Left lung (tissue), 4 donors: ENCODE measurements at regions not wholly inside any gene's neighbourhood (a gene's known extent, or its start where the extent isn't known, plus 50 kb on each side); places are given as distances from the start of the nearest gene placed in this dataset.
A peak's percentile ranks its signal among the peaks of the same experiment; 100 is the strongest.

ENCODE experiments used
- ATAC-seq: fragments of 200-7000 bp; cut with Tn5 transposase; one replicate; pipeline ENCODE4 v1.9.1; 2020; ENCODE audit warnings: moderate library complexity
- DNase-seq, 4 donors: peaks; one replicate each; pipeline ENCODE4 v3.0.0-alpha.2; 2013 to 2020
- H3K27ac ChIP-seq, 2 donors: fragments of 200-600 bp; sonication (generic) in 1 of 2; one replicate each; pipeline versions ENCODE4 v1.5.0 to v1.8.0; 2020 to 2021
- H3K27me3 ChIP-seq, 2 donors: fragments of 200-600 bp; sonication (generic) in 1 of 2; one replicate each; pipeline versions ENCODE4 v1.5.0 to v1.8.0; 2020 to 2021
- H3K36me3 ChIP-seq, 2 donors: fragments of 200-600 bp; sonication (generic) in 1 of 2; one replicate each; pipeline versions ENCODE4 v1.5.0 to v1.8.0; 2020 to 2021
- H3K4me1 ChIP-seq, 2 donors: fragments of 200-600 bp; one replicate each; pipeline ENCODE4 v1.8.0; 2021
- H3K4me3 ChIP-seq, 2 donors: fragments of 200-600 bp; sonication (generic) in 1 of 2; one replicate each; pipeline versions ENCODE4 v1.5.0 to v1.8.0; 2020 to 2021; ENCODE audit warnings: mild to moderate bottlenecking in 1 of 2
- H3K9me3 ChIP-seq, 2 donors: fragments of 200-600 bp; sonication (generic) in 1 of 2; one replicate each; pipeline versions ENCODE4 v1.5.0 to v1.8.0; 2020 to 2021
- CTCF ChIP-seq, 2 donors: fragments of 200-600 bp; sonication (generic) in 1 of 2; IDR thresholded peaks; one replicate each; pipeline versions ENCODE4 v1.5.0 to v1.8.0; 2021; ENCODE audit warnings: antibody characterized with exemption in 2 of 2
- intact Hi-C, 2 donors: fragments of 100-400 bp; cut with DNase I; formaldehyde crosslinking; loops; one replicate each; pipeline versions ENCODE4 v1.11.2 to v1.14.2; 2022
- donor health status: DM: no; HTN: yes; CAD: no.
- donor health status: DM: no; HTN: no; CAD: no.

- DNase-seq (no peak), ATAC-seq (no peak)
- H3K4me3 ChIP-seq = no peak overlapping the region
- no peak for TF ChIP-seq CTCF (IDR thresholded peaks at IDR 0.05)
- H3K36me3 ChIP-seq = no peaks in the 10 kb centered on the region
- no peak overlapping the region for H3K27ac ChIP-seq
- no peaks in the 10 kb centered on the region for H3K9me3 ChIP-seq
- intact Hi-C loops = no loop called here
- H3K4me1 ChIP-seq = no peaks in the 10 kb centered on the region
- H3K27me3 ChIP-seq = no peaks in the 10 kb centered on the region
Observed at GRCh38 chr3:31103181-31103580, 208.7 kb upstream of the GADL1 start.

- Histone ChIP-seq H3K4me3 (no peak overlapping the region), H3K4me1 (no peaks in the 10 kb centered on the region), H3K36me3 (no peaks in the 10 kb centered on the region), H3K9me3 (peaks cover 0 to under 1% of the 10 kb centered on the region in 2 donors), H3K27ac (no peak overlapping the region), H3K27me3 (no peaks in the 10 kb centered on the region)
- no peak for TF ChIP-seq CTCF (IDR thresholded peaks at IDR 0.05)
- ATAC-seq (no peak), DNase-seq (no peak)
- intact Hi-C loops = no loop called here
Observed at GRCh38 chr3:31103623-31104180, 209.2 kb upstream of the GADL1 start.

GRCh38 chr3:31105011-31105410 lies 210.6 kb upstream of the GADL1 start:
- TF ChIP-seq CTCF (IDR thresholded peaks at IDR 0.05) = no peak
- intact Hi-C loops = no loop called here
- H3K36me3 ChIP-seq = no peaks in the 10 kb centered on the region
- H3K9me3 ChIP-seq = peaks cover 0 to 2% of the 10 kb centered on the region in 2 donors
- no peak overlapping the region for H3K27ac ChIP-seq
- H3K4me3 ChIP-seq = no peak overlapping the region
- no peaks in the 10 kb centered on the region for H3K27me3 ChIP-seq
- H3K4me1 ChIP-seq = no peaks in the 10 kb centered on the region
- ATAC-seq (no peak), DNase-seq (no peak)

GRCh38 chr3:31105438-31106077 lies 211.1 kb upstream of the GADL1 start:
- TF ChIP-seq CTCF (IDR thresholded peaks at IDR 0.05) = no peak
- Histone ChIP-seq H3K4me3 (no peak overlapping the region), H3K9me3 (peaks cover 0 to 2% of the 10 kb centered on the region in 2 donors), H3K4me1 (no peaks in the 10 kb centered on the region), H3K27ac (no peak overlapping the region), H3K27me3 (no peaks in the 10 kb centered on the region), H3K36me3 (no peaks in the 10 kb centered on the region)
- intact Hi-C loops = no loop called here
- DNase-seq (no peak), ATAC-seq (peak; percentile 76)

GRCh38 chr3:31106204-31106603 lies 211.7 kb upstream of the GADL1 start:
- Histone ChIP-seq H3K27ac (no peak overlapping the region), H3K27me3 (no peaks in the 10 kb centered on the region), H3K4me3 (no peak overlapping the region), H3K4me1 (no peaks in the 10 kb centered on the region), H3K9me3 (peaks cover 0 to 2% of the 10 kb centered on the region in 2 donors), H3K36me3 (no peaks in the 10 kb centered on the region)
- ATAC-seq (peak; percentile 17), DNase-seq (no peak)
- intact Hi-C loops = no loop called here
- TF ChIP-seq CTCF (IDR thresholded peaks at IDR 0.05) = no peak
